ENCODE measurements at regions not wholly inside any gene's neighbourhood (a gene's known extent, or its start where the extent isn't known, plus 50 kb on each side); places are given as distances from the start of the nearest gene placed in this dataset.

- Mint-ChIP-seq H3K4me3 (peak overlapping the region in 1 of 3 experiments; percentile 4), H3K9me3 (peaks cover 3% of the 10 kb centered on the region), H3K36me3 (ENCODE audit: low read depth) (no peaks in the 10 kb centered on the region), H3K4me1 (peaks cover 49% of the 10 kb centered on the region), H3K27me3 (ENCODE audit: low read depth) (no peaks in the 10 kb centered on the region), H3K27ac (peak overlapping the region; percentile 75 to 87 (median 77))
- TF ChIP-seq CTCF (IDR thresholded peaks at IDR 0.05; ENCODE audit: unreplicated experiment in 3 of 3) = no peak
Observed at GRCh38 chr7:26437003-26437532, 145.4 kb downstream of the SNX10 start.

- H3K27ac Mint-ChIP-seq = no peak overlapping the region
- no peaks in the 10 kb centered on the region for H3K36me3 Mint-ChIP-seq (ENCODE audit: low read depth)
- no peak for TF ChIP-seq CTCF (IDR thresholded peaks at IDR 0.05; ENCODE audit: unreplicated experiment in 3 of 3)
- no peak overlapping the region for H3K4me3 Mint-ChIP-seq
- peaks cover 51% of the 10 kb centered on the region for H3K4me1 Mint-ChIP-seq
- H3K9me3 Mint-ChIP-seq = peaks cover 3% of the 10 kb centered on the region
- no peaks in the 10 kb centered on the region for H3K27me3 Mint-ChIP-seq (ENCODE audit: low read depth)
Observed at GRCh38 chr7:26438078-26438477, 146.4 kb downstream of the SNX10 start.

- Mint-ChIP-seq H3K27ac (peak overlapping the region; percentile 80 to 95 (median 93)), H3K4me1 (peaks cover 47% of the 10 kb centered on the region), H3K9me3 (peaks cover 3% of the 10 kb centered on the region), H3K27me3 (ENCODE audit: low read depth) (peaks cover 4% of the 10 kb centered on the region), H3K4me3 (peak overlapping the region in 1 of 3 experiments; percentile 0), H3K36me3 (ENCODE audit: low read depth) (no peaks in the 10 kb centered on the region)
- no peak for TF ChIP-seq CTCF (IDR thresholded peaks at IDR 0.05; ENCODE audit: unreplicated experiment in 3 of 3)
Observed at GRCh38 chr7:26439521-26440232, 148.0 kb downstream of the SNX10 start.

GRCh38 chr7:26440233-26441001 lies 148.8 kb downstream of the SNX10 start:
- no peak for TF ChIP-seq CTCF (IDR thresholded peaks at IDR 0.05; ENCODE audit: unreplicated experiment in 3 of 3)
- Mint-ChIP-seq H3K9me3 (peaks cover 3% of the 10 kb centered on the region), H3K27ac (peak overlapping the region; percentile 80 to 95 (median 93)), H3K27me3 (ENCODE audit: low read depth) (peaks cover 7% of the 10 kb centered on the region), H3K4me3 (peak overlapping the region in 1 of 3 experiments; percentile 3), H3K36me3 (ENCODE audit: low read depth) (no peaks in the 10 kb centered on the region), H3K4me1 (peaks cover 47% of the 10 kb centered on the region)

- peak overlapping the region in 2 of 3 experiments; percentile 19 to 33 for H3K4me3 Mint-ChIP-seq
- peak overlapping the region; percentile 80 to 95 (median 93) for H3K27ac Mint-ChIP-seq
- H3K4me1 Mint-ChIP-seq = peaks cover 43% of the 10 kb centered on the region
- H3K27me3 Mint-ChIP-seq (ENCODE audit: low read depth) = peaks cover 7% of the 10 kb centered on the region
- H3K9me3 Mint-ChIP-seq = no peaks in the 10 kb centered on the region
- TF ChIP-seq CTCF (IDR thresholded peaks at IDR 0.05; ENCODE audit: unreplicated experiment in 3 of 3) = no peak
- no peaks in the 10 kb centered on the region for H3K36me3 Mint-ChIP-seq (ENCODE audit: low read depth)
Observed at GRCh38 chr7:26441002-26441521, 149.4 kb downstream of the SNX10 start.
